GM12891 (cell line): ENCODE measurements at regions not wholly inside any gene's neighbourhood (a gene's known extent, or its start where the extent isn't known, plus 50 kb on each side); places are given as distances from the start of the nearest gene placed in this dataset.
"Not testable (repeated sequence)": the region's sequence is repeated elsewhere in the genome, so short reads cannot be mapped to it uniquely, and the experiment has no call there.

ENCODE experiments used
- DNase-seq: peaks from one replicate; pipeline ENCODE4 v3.0.0; 2011; ENCODE audit warnings: low spot score; ENCODE audit not compliant: insufficient read length
- FAIRE-seq: peaks from 2 replicates; lab custom pipeline; 2011; peaks lifted over from hg19 to GRCh38; lab: Jason Lieb, UNC

DNA sequence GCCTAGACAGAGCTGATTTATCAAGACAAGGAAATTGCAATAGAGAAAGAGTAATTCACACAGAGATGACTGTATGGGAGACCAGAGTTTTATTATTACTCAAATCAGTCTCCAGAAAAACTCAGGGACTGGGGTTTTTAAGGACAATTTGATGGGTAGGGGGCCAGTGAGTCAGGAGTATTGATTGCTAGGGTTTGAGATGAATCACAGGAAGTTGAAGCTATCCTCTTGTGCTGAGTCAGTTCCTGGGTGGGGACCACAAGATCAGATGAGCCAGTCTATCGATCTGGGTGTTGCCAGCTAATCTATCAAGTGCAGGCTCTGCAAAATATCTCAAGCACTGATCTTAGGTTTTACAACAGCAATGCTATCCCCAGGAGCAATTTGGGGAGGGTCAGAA is 87.4 kb upstream of the TGIF2LY start:
- FAIRE-seq, DNase-seq: not testable (repeated sequence)

DNA sequence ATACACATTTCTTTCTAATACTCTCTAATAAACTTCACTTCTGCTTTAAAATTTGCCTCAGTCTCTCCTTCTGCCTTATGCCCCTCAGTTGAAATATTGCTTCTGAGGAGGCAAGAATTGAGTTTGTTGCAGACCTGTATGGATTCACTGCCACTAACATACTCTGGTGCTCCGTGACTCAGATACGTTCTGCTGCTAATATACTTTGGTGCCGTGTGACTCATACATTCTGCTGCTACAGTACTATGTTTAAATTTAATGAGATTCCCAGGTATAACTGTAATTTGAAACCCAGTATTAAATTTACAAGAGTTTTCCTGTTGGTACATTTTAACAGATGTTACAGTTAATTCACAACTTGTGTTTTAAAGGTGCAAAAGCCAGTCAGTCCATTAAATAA is 84.3 kb upstream of the TGIF2LY start:
- FAIRE-seq = not testable (repeated sequence)

DNA sequence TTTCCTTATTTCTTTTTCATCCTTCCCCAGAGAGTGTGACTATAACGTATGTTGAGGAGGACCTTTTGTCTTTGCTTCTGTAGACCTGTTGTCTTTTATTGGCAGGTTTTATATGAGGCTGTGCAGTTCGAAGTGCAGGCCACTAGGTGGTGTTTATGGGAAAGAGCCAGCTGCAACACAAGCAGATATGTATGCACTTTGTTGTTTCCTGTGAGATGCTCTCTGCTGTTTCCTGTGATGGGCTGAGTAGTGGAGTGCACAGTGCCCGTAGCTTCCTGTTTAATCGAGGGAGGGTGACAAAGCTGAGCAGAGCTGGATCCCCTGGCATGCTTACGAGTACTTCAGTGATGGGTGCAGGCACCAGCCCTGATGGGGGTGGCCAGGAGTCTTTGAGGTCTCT is 51.8 kb upstream of the TGIF2LY start:
- peak; percentile 16 for FAIRE-seq

More for the DNA sequence above, 84.3 kb upstream of the TGIF2LY start:
- DNase-seq = not testable (repeated sequence)

More for the DNA sequence above, 51.8 kb upstream of the TGIF2LY start:
- not testable (repeated sequence) for DNase-seq
